K562 (cell line): ENCODE measurements at regions not wholly inside any gene's neighbourhood (a gene's known extent, or its start where the extent isn't known, plus 50 kb on each side); places are given as distances from the start of the nearest gene placed in this dataset.

Experiments
- ATAC-seq: fragments of 200-7000 bp; cut with Tn5 transposase; 3 replicates; pipeline ENCODE4 v1.9.1; 2020; ENCODE audit warnings: moderate library complexity
- BruUV-seq: library from RNA; stranded (reverse); fragments of 400-500 nt; replicated peaks from 2 replicates; lab custom pipeline; 2021; lab: Mats Ljungman, UMichigan
- CTCF ChIA-PET: fragments of 300-600 bp; formaldehyde crosslinking; extraction: SDS; loops from one replicate; lab custom pipeline; 2021; ENCODE audit warnings: low intra/inter-chr PET ratio; lab: Yijun Ruan, JAX
- POLR2A ChIA-PET: fragments of 300-600, 350-650 bp; sonication (Branson Sonifier 250); formaldehyde crosslinking; extraction: SDS; loops from one replicate; lab custom pipeline; 2021; ENCODE audit warnings: antibody characterized with exemption, inconsistent platforms; lab: Yijun Ruan, JAX
- DNase-seq, 4 experiments: peaks; one replicate each; pipeline versions ENCODE4 v3.0.0 to v3.0.0-alpha.2; 2011 to 2018; ENCODE audit warnings: low spot score in 3 of 4, mixed read lengths in 3 of 4; ENCODE audit errors: extremely low read depth in 1 of 4
- FAIRE-seq: peaks from 2 replicates; lab custom pipeline; 2011; peaks lifted over from hg19 to GRCh38; lab: Jason Lieb, UNC
- H2AFZ ChIP-seq: 2 replicates; pipeline ENCODE4 v1.6.0; 2011; ENCODE audit warnings: low read depth, low read length, control low read depth, inconsistent platforms
- H3K27ac ChIP-seq: fragments of 200-600 bp; 3 replicates; pipeline ENCODE4 v1.8.0; 2011; ENCODE audit warnings: low read depth, mild to moderate bottlenecking, control low read depth, inconsistent platforms, low read length, moderate library complexity, mixed read lengths; ENCODE audit errors: extremely low read depth
- H3K27me3 ChIP-seq, 2 experiments: fragments of 300-600 bp in 1 of 2; 2 replicates in 1 of 2; 3 replicates in 1 of 2; pipeline versions ENCODE4 v1.6.0 to v1.8.0; 2011; ENCODE audit warnings: inconsistent platforms in 2 of 2, low read length in 2 of 2, mild to moderate bottlenecking in 1 of 2, mixed read lengths in 1 of 2, moderate library complexity in 1 of 2; ENCODE audit not compliant: control insufficient read depth in 2 of 2, insufficient read depth in 2 of 2
- H3K36me3 ChIP-seq: fragments of 300-600 bp; 3 replicates; pipeline ENCODE4 v1.8.0; 2011; ENCODE audit warnings: mild to moderate bottlenecking, low read length, inconsistent platforms; ENCODE audit not compliant: control insufficient read depth, insufficient read depth
- H3K4me1 ChIP-seq, 2 experiments: fragments of 200-600 bp in 1 of 2; replicated peaks in 1 of 2; 2 replicates in 1 of 2; 3 replicates in 1 of 2; pipeline versions ENCODE4 v1.5.1 to v1.8.0; 2011; ENCODE audit warnings: inconsistent platforms in 2 of 2, low read length in 2 of 2, mild to moderate bottlenecking in 1 of 2, mixed read lengths in 1 of 2, moderate library complexity in 1 of 2; ENCODE audit not compliant: control insufficient read depth in 2 of 2, insufficient read depth in 2 of 2
- H3K4me2 ChIP-seq: 2 replicates; pipeline ENCODE4 v1.6.1; 2011; ENCODE audit warnings: low read length, control low read depth, inconsistent platforms, mixed read lengths; ENCODE audit not compliant: insufficient read depth
- H3K4me3 ChIP-seq: fragments of 200-600 bp; sonication (generic), shearing (Covaris generic); 2 replicates; pipeline ENCODE4 v1.5.1; 2016; ENCODE audit warnings: control low read depth, inconsistent platforms
- H3K79me2 ChIP-seq: fragments of 200-600 bp; 3 replicates; pipeline ENCODE4 v1.8.0; 2011; ENCODE audit warnings: low read length, inconsistent platforms; ENCODE audit not compliant: control insufficient read depth, insufficient read depth
- H3K9ac ChIP-seq, 2 experiments: 2 replicates each; pipeline versions ENCODE4 v1.6.0 to v1.6.1; 2011; ENCODE audit warnings: low read depth in 2 of 2, low read length in 2 of 2, control low read depth in 1 of 2, inconsistent platforms in 1 of 2, mild to moderate bottlenecking in 1 of 2, mixed read lengths in 1 of 2; ENCODE audit not compliant: insufficient read depth in 1 of 2
- H3K9me1 ChIP-seq: one replicate; pipeline ENCODE4 v1.6.0; 2011; ENCODE audit warnings: inconsistent platforms, mild to moderate bottlenecking, low read length, moderate library complexity; ENCODE audit not compliant: control insufficient read depth, insufficient read depth
- H3K9me3 ChIP-seq: replicated peaks from 2 replicates; pipeline ENCODE4 v1.5.1; 2011; ENCODE audit warnings: low read depth, low read length, inconsistent platforms; ENCODE audit not compliant: control insufficient read depth, insufficient read depth
- H4K20me1 ChIP-seq: replicated peaks from 2 replicates; pipeline ENCODE4 v1.6.1; 2011; ENCODE audit warnings: low read length, inconsistent platforms, mixed read lengths; ENCODE audit not compliant: control insufficient read depth, insufficient read depth
- BRCA1 ChIP-seq, 2 experiments: fragments of 450-650 bp in 1 of 2; sonication (generic) in 1 of 2; formaldehyde crosslinking in 1 of 2; IDR thresholded peaks; 2 replicates each; pipeline versions ENCODE4 v1.5.0 to v1.6.1; 2017 to 2020; ENCODE audit warnings: mild to moderate bottlenecking in 1 of 2, missing genetic modification reagents in 1 of 2
- CEBPB ChIP-seq: fragments of 450-650 bp; IDR thresholded peaks from 2 replicates; pipeline ENCODE4 v1.6.1; 2016; ENCODE audit warnings: missing genetic modification characterization, missing compliant biosample characterization
- CEBPG ChIP-seq, 3 experiments: fragments of 200-800 bp in 1 of 3; sonication (Bioruptor generic) in 1 of 3; sonication (generic) in 1 of 3; formaldehyde crosslinking in 1 of 3; IDR thresholded peaks in 2 of 3; conservative IDR thresholded peaks in 1 of 3; 2 replicates each; pipeline versions ENCODE4 v1.6.1 to v1.8.0; 2016 to 2022; ENCODE audit warnings: missing compliant biosample characterization in 2 of 3, missing genetic modification characterization in 2 of 3, mild to moderate bottlenecking in 1 of 3, missing genetic modification reagents in 1 of 3
- ELF4 ChIP-seq: fragments of 450-650 bp; formaldehyde crosslinking; IDR thresholded peaks from 2 replicates; pipeline ENCODE4 v1.4.0; 2022; ENCODE audit warnings: missing genetic modification characterization
- HINFP ChIP-seq: fragments of 450-650 bp; conservative IDR thresholded peaks from 2 replicates; pipeline ENCODE4 v1.6.1; 2016; ENCODE audit warnings: missing genetic modification characterization, low read depth, mild to moderate bottlenecking, control low read depth, missing compliant biosample characterization
- HLTF ChIP-seq: fragments of 450-650 bp; IDR thresholded peaks from 2 replicates; pipeline ENCODE4 v1.6.1; 2016
- HMG20B ChIP-seq: fragments of 250-450 bp; sonication (Bioruptor Pico); IDR thresholded peaks from 2 replicates; pipeline ENCODE4 v1.5.0; 2021; ENCODE audit warnings: mild to moderate bottlenecking
- JUNB ChIP-seq: fragments of 450-650 bp; formaldehyde crosslinking; conservative IDR thresholded peaks from 2 replicates; pipeline ENCODE4 v1.4.0; 2020; ENCODE audit warnings: mild to moderate bottlenecking
- LCOR ChIP-seq: sonication (generic); formaldehyde crosslinking; IDR thresholded peaks from 2 replicates; pipeline ENCODE4 v1.8.0; 2022; ENCODE audit warnings: mild to moderate bottlenecking, missing genetic modification reagents
- MECOM ChIP-seq: fragments of 250-450 bp; sonication (Bioruptor Pico); IDR thresholded peaks from 2 replicates; pipeline ENCODE4 v1.8.0; 2022; ENCODE audit warnings: inconsistent platforms
- MLLT1 ChIP-seq, 2 experiments: fragments of 450-650 bp; IDR thresholded peaks; 2 replicates each; pipeline ENCODE4 v1.6.1; 2016
- NR2F6 ChIP-seq: fragments of 450-650 bp; formaldehyde crosslinking; IDR thresholded peaks from 2 replicates; pipeline ENCODE4 v1.4.0; 2020; ENCODE audit warnings: mild to moderate bottlenecking
- PHB2 ChIP-seq: fragments of 450-650 bp; IDR thresholded peaks from 2 replicates; pipeline ENCODE4 v1.6.1; 2017; ENCODE audit warnings: low read depth
- U2AF2 ChIP-seq: fragments of 200-400 bp; formaldehyde crosslinking; optimal IDR thresholded peaks from 2 replicates; pipeline ENCODE3; 2017; ENCODE audit warnings: low read depth, mild to moderate bottlenecking, low read length
- ZC3H11A ChIP-seq: IDR thresholded peaks from 2 replicates; pipeline ENCODE4 v1.6.1; 2012; ENCODE audit warnings: low read depth, low read length, improper control_type of control experiment
- ZC3H4 ChIP-seq: sonication (generic); formaldehyde crosslinking; IDR thresholded peaks from 2 replicates; pipeline ENCODE4 v1.9.0; 2021; ENCODE audit warnings: missing genetic modification reagents, borderline replicate concordance
- ZKSCAN3 ChIP-seq: fragments of 250-450 bp; sonication (Bioruptor Pico); IDR thresholded peaks from 2 replicates; pipeline ENCODE4 v1.4.0; 2020
- ZNF277 ChIP-seq: fragments of 250-450 bp; sonication (Bioruptor Pico); IDR thresholded peaks from 2 replicates; pipeline ENCODE4 v1.8.0; 2022; ENCODE audit warnings: inconsistent platforms, mild to moderate bottlenecking, moderate library complexity, borderline replicate concordance
- WGBS: fragments of 100-300 bp; shearing (Covaris generic); methylation state at CpG from one replicate; pipeline ENCODE4 v1.1.6; 2016; ENCODE audit warnings: low coverage, mixed read lengths; ENCODE audit not compliant: insufficient coverage; ENCODE audit errors: missing lambda C conversion rate; 5-methylcytosine and 5-hydroxymethylcytosine counted together
- in situ Hi-C: fragments of 300-500 bp; cut with MboI; formaldehyde crosslinking; loops from 4 replicates; pipeline ENCODE4 v1.15.0; 2018; ENCODE audit warnings: inconsistent platforms, mixed read lengths
- intact Hi-C: fragments of 100-400 bp; cut with micrococcal nuclease; formaldehyde crosslinking; loops from 2 replicates; pipeline ENCODE4 v1.14.2; 2022
- TF ChIP-seq, protein P1 (sequence below): fragments of 250-450 bp; sonication (Bioruptor Pico); IDR thresholded peaks from 2 replicates; pipeline ENCODE4 v1.8.0; 2022; ENCODE audit warnings: moderate library complexity, mild to moderate bottlenecking, inconsistent platforms

- TF ChIP-seq HINFP (tag) (no peak), MECOM (CRISPR knock-in tag) (no peak), HMG20B (CRISPR knock-in tag) (no peak), BRCA1 (IDR thresholded peaks at IDR 0.05) (no peak), BRCA1 (CRISPR knock-in tag; IDR thresholded peaks at IDR 0.05) (no peak)
Observed at GRCh38 chr1:83125456-83125855, 873.5 kb downstream of the TTLL7 start (continued).

GRCh38 chr1:83123019-83123418, 875.9 kb downstream of the TTLL7 start:
- intact Hi-C loops: no loop called here
- Histone ChIP-seq H4K20me1 (no peaks in the 10 kb centered on the region), H3K79me2 (no peaks in the 10 kb centered on the region), H2AFZ (no peak overlapping the region), H3K9ac (no peak overlapping the region), H3K4me2 (no peak overlapping the region), H3K9me1 (no peaks in the 10 kb centered on the region), H3K4me3 (no peak overlapping the region), H3K36me3 (no peaks in the 10 kb centered on the region), H3K27ac (no peak overlapping the region), H3K4me1 (no peaks in the 10 kb centered on the region), H3K27me3 (no peaks in the 10 kb centered on the region), H3K9me3 (no peaks in the 10 kb centered on the region; the same call in none of the 2 replicates)
- DNase-seq (no peak), ATAC-seq (no peak), FAIRE-seq (no peak)
- CTCF ChIA-PET: interaction anchor here (0.7 kb wide), 1 partner anchor 851 kb away, joined by 4 read pairs; no protein-coding TSS in a partner anchor
- BruUV-seq: no TSS peak
- WGBS: 4% methylated on average over 3 of the region's 3 CpGs
- POLR2A ChIA-PET: no interaction called here
- in situ Hi-C loops: no loop called here
- TF ChIP-seq MLLT1 (IDR thresholded peaks at IDR 0.05): no peak
- TF ChIP-seq ZKSCAN3: no peak
- no peak for TF ChIP-seq JUNB
- TF ChIP-seq ZNF277 (CRISPR knock-in tag): no peak
- no peak for TF ChIP-seq ZC3H11A
- no peak for TF ChIP-seq U2AF2
- no peak for TF ChIP-seq NR2F6 (CRISPR knock-in tag)
- no peak for TF ChIP-seq PHB2
- 0 out of 2 replicates have a peak, but pooled peaks have one; percentile 8 for TF ChIP-seq CEBPB (tag)
- TF ChIP-seq, protein P1, sequence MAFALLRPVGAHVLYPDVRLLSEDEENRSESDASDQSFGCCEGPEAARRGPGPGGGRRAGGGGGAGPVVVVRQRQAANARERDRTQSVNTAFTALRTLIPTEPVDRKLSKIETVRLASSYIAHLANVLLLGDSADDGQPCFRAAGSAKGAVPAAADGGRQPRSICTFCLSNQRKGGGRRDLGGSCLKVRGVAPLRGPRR (CRISPR knock-in tag): no peak
- TF ChIP-seq CEBPG (CRISPR knock-in tag; IDR thresholded peaks at IDR 0.05): no peak
- peak in 1 of 2 experiments; percentile 57; a peak in 2 of 4 replicates for TF ChIP-seq CEBPG (tag; conservative IDR thresholded peaks at IDR 0.05 in 1 of 2, IDR thresholded peaks at IDR 0.05 in 1 of 2)
- no peak for TF ChIP-seq HLTF
- TF ChIP-seq ELF4 (CRISPR knock-in tag): no peak
- no peak for TF ChIP-seq LCOR
- TF ChIP-seq ZC3H4 (CRISPR knock-in tag): no peak
